ENCODE measurements at regions not wholly inside any gene's neighbourhood (a gene's known extent, or its start where the extent isn't known, plus 50 kb on each side); places are given as distances from the start of the nearest gene placed in this dataset.
"Not testable (repeated sequence)": the region's sequence is repeated elsewhere in the genome, so short reads cannot be mapped to it uniquely, and the experiment has no call there.

DNA sequence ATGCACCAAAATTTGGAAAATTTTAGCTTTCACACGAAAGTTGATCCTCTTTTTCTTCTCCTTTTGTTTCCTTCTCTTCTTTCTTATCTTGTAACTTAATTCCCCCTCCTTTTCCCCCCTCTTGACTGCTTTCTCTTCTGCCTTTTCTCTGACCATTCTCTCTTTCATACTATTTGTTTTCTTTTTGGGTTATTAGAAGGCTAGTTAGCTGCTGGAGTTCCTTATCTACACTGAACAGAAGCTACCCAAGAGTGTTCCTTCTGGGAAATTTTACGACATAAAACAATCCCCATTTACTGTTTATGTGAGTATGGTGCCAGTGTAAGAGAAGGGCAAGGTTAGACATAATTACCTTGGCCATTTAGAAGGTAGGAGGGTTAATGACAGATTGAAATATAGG lies 218.4 kb upstream of the DTNA start:
- DNase-seq, result no peak

DNA sequence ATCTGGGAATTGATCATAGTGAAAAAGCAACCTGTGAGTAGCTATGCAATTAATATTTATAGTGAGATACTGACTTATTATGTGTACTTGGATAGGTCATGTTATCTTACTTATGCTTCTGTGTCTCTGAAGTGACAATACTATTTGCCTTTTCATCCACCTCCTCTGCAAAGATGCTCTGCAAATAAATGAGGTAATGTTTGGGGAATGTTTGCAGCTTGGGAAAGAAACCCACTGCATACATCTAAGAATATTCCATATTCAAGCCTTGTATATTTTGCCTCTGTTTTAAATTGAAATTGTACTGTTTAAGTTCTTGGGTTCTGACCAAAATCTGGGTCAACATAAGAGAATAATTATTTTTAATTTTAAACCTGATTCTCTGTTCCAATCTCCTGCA lies 217.4 kb upstream of the DTNA start:
- DNase-seq, result no peak

DNA sequence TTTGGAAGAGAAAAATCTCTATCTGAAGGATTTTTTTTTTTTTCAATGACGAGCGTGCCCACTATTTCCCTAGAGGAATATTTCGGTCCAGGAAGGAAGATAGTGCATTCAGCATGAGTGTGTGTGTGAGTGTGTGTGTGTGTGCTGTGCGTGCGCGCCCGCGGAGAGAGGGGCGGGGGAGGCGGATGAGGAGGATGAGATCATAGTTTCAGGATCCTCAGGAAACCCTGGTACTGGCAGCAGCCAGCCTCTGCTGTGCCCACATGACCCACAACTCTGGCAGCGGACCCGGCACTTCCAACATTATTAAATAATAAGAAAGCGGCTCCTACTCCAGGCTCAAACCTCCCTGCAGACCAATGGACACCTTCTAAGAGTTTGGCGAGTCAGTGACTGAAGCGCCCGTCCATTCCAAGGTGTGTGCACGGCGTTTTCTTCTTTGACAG lies 217.0 kb upstream of the DTNA start:
- DNase-seq, result peak; percentile 55

DNA sequence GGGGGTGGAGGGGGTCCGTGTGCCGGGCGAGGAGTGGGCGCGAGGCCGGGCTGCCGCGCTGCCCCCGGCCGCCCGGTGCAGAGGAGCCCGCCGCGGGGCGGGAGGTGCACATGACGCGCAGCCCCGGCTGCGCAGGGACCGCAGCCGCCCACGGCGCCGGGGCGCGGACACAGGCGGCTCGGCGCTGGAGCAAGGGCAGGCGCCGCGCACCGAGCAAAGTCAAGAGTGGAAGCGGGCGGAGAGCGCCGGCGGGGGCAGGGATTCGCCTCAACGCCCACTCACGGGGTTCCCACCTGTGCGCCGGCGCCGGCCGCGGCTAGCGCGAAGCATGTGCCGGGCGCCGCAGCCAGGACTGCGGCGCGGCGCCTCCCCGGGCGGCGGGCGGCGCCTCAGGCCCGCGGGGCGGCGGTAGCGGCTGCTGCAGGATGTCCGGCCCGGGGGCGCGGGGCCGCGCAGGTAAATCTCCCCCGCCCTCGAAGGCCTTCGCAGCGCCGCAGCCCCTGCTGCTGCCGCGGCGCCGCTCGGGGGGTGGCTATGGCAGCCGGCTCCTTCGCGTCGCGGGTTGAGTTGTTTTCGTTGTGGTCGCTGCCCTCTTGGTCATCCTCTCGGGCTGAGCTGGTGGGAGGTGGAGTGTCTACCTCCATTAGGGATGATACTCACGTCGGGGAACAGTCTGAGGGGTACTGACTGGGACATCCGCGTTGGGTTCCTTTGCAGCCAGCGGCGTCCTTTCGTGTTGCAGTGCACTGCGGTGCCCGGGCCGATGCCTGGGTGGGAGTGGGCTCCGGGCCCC lies 216.3 kb upstream of the DTNA start:
- peak; percentile 8 for DNase-seq

DNA sequence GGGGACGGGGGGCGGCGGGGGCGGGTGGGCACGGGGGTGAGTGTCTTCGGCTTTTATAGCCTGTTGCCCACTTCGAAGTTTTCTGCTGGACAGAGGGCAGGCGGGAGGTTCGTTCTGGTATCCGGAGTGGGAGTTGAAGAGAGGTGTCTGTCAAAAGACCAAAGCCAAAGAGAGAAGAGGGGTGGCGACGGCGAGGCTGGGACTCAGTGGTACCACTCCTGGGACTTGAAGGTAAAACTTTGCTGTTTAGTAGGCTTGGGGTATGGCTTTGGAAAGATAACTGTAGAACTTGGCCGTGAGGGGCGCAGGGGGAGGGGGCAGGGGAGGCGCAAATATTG lies 215.8 kb upstream of the DTNA start:
- no peak for DNase-seq

DNA sequence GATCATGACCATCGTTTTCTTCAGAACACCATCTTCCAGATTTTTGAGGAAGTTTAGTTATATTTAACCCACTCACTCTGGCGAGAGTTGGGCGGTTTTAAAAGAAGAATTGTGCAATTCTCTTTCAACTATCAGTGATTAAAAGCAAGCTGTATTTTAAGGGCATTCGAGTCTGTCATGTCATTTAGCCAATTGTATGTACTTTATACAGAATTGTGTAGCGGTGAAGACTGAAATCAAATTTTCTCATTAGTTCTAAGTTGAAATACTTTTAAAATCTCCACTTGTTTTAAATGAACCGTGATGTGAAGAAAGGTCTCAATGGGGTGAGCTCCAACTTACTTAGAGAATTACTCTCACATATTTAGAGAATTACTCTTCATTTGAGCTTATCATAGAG lies 214.6 kb upstream of the DTNA start:
- no peak for DNase-seq

DNA sequence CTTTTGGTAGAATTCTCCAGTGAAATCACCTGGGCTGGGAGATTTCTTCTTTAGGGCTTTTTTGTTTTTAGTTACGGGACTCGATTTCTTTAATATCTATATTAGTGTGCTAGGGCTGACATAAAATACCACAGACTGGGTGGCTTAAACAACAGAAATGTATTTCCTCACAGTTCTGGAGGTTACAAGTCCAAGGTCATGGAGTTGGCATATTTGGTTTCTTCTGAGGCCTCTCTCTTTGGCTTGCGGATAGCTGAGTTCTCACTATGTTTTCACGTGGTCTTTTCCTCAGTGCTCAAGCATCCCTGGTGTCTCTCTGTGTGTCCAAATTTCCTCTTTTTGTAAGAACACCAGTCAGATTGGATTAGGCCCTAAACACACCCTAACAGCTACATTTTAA lies 208.5 kb upstream of the DTNA start:
- no peak for DNase-seq

DNA sequence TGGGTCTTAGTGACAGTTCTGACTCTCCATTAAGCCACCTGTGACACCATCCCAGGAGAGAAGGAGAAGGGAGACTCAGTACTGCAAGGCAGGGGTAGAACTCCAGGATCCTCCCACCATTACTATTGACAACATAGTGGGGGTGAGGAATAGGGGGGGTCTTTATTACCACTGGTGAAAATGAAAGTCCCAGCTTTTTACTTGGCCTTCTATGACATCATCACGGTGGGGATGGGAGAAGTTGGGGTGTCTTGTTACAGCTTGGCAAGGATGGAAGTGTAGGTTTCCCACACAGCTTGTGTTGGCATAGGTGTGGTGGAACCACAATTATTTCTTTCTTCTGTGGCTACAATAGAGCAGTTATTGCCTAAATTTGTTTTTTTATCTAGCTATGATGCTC lies 203.9 kb upstream of the DTNA start:
- DNase-seq, result no peak

DNA sequence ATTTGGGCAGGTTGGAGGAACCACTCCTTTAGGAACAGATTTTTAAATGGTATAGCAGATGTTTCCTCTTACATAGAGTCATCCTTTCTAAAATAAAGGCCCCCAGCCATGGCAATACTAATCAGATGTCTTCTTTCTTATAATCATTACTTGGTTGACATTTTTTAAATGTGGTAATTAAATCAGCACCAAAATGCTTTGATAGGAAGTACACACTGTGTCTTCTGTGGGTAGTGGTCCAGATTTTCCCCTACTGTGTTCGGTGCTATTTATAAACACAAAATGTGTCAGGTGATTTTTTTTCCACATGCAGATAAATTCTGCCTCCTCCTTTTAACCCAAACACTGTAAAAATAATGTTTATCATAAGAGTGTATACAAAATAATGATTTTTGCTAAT lies 200.9 kb upstream of the DTNA start:
- no peak for DNase-seq

DNA sequence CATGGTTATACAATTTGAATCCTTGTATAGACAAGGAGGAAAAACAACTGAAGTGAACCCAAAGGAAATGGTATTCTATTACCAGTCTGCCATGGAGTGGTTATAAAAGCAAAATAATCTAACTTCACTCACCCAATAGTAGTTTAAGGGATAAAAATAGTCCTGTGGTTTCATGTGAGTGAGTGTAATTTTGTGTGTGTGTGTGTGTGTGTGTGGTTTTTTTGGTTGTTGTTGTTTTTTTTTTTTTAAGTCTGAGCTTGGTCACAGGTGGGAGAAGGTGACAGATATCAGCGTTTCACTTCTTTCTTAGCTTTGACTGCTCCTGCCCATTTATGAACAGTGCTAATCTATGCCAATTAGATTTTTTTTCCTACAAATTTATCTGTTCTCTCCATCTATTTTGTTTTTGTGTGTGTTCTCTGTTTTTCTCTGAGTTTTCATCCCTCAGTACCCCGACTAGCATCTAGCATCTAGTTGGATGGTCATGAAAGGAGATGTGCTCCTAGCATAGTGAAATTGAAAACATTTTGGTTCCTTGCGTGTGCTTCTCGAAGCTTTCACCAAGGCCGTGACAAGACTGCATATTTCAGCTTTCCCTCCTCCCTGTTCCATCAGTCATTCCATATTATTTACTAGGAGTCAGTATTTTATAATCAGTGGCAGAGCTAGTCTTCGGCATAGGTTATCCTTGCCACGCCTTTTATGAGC lies 200.1 kb upstream of the DTNA start:
- DNase-seq, result no peak

DNA sequence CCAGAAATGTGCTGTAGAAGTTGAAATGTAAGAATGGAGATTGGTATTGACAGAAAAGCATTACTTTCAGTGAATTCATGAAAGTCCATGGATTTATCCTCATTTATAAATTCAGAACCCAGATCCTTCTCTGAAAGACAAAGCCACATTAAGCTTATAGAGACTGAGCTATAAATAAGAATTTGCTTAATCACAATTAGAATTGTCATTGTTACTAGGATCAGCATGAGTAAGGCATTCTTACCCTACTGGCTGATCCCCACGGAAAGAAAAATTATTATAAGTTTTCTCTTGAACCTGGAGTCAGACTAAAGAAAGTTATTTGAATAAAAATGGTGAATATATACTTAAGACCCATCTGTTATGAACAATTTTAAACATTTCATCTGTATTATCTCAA lies 199.2 kb upstream of the DTNA start:
- no peak for DNase-seq

DNA sequence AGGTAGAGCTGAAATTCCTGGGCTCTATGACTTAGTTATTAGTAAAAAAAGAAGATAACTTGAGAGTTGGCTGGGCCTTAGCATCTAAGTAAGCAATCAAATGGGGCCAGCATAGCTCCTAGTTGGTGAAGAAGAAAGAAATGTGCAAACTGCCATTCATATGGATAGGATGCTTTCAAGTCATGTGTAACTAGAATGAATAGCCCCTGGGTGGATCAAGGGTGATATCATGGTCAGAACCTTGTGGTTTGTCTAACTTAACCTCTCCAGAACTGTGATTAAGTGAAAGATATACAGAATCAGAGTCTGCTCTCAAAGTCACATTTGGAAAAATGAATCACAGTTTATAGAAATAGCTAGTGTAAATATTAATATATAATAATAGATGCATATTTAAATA lies 198.7 kb upstream of the DTNA start:
- no peak for DNase-seq

DNA sequence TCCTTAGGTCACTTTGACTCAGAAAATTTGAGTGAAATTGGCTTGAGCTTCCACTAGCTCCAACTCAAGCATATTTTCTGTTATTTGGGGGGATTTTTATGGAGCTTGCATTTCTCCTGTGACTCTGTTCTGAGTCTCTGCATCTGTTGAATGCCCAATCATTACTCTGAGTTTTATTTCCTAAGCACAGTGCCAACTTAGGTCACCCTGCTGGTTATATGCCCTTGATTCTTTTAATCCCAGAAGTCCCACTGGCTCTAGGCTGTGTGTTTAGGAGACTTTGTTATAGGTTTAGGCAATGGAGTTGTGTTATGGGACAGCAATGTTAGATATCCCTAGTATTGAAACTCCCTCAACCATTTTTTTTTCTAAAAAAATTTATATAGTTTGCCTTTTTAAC lies 198.2 kb upstream of the DTNA start:
- no peak for DNase-seq

DNA sequence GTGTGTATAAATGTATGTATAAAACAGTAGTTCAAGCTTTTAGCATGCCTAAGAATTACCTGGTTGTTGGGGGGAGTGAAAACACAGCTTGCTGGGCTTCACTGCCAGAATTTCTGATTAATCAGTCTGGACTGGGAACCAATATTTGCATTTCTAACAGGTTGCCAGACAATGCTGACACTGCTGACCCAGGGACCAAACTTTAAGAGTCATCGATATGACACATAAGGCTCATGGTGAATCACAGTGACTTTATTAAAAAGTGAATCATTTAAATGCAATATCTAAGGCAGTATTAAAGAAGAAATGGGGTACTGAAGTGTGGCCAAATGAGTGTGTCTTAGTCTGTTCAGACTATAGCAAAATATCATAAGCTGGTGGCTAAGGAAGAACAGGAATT lies 195.9 kb upstream of the DTNA start:
- no peak for DNase-seq

DNA sequence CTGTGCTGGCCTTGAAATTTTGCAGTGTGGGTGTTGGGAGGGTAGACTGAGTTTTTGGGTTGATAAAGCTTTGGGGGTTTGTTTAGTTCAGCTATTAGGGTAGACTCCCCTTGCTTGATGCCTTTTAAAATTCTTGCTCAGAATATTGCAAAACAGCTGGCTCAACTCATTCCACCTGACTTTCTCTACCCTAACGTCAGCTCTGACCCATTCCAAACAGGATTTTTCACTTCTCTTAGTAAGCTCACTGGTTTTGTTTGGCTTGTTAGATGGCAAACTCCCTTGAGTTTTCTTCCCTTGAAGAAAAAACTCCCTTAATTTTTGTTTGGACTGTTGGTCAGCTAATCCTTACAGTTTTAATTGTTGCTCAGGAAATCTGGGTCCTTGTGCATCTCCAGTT lies 195.1 kb upstream of the DTNA start:
- DNase-seq, result no peak

DNA sequence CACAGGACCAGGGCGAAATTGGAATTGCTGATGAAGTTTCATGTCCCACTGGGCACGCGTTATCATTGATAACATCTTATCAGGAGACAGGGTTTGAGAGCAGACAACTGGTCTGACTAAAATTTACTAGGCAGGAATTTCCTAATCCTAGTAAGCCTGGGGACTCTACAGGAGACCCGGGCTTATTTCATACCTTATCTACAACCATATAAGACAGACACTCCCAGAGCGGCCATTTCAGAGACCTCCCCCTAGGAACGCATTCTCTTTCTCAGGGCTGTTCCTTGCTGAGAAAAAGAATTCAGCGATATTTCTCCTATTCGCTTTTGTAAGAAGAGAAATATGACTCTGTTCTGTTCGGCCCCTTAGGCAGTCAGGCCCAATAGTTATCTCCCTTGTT lies 193.7 kb upstream of the DTNA start:
- DNase-seq, result not testable (repeated sequence)

DNA sequence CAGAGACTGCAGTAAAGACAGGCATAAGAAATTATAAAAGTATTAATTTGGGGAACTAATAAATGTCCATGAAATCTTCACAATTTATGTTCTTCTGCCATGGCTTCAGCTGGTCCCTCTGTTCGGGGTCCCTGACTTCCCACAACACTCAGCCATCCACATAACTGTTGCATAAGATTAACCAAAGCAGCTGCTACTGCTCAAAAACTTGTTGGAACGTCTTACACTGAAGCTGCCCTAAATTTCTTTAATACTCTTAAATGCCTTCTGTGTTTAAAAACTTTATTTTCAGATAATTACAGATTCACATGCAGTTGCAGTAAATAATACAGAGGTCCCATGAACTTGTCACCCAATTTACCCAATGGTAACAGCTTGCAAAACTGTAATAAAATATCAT lies 193.1 kb upstream of the DTNA start:
- not testable (repeated sequence) for DNase-seq

DNA sequence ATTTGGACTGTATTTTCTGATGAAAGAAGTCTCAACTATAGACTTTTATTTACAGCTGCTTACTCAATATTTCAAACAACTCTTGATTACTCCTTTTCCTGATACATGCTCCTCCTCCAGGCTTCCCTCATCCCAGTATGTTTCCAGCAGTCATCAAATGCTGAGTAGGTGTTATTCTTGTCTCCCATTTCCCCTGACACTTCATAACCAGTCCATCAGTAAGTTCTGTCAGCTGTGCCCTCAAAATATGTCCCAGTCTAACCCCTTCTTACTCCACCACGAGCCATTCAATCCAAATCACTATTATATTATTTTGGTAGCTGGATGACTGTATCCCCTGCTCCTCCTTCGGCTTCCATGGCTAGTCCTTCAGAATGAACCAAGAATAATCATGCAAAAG lies 189.1 kb upstream of the DTNA start:
- no peak for DNase-seq

DNA sequence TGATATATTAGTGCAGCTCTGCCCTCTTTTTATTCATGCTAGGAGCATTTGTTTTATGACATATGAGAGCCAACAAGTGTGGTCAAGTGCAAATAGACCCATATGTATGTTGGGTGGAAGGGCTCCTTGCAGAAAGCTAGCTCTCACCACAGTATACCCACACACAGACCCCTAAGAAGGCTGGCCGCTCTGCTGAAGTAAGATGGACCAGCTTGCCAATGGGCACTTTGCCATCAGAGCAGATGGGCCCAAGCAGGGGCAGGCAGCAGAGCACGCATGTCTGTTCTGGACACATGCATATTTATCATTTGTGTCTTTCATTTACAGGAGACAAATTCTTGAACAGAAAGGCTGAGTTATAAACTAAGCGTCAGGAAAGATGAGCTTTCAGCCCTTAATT lies 187.5 kb upstream of the DTNA start:
- no peak for DNase-seq

DNA sequence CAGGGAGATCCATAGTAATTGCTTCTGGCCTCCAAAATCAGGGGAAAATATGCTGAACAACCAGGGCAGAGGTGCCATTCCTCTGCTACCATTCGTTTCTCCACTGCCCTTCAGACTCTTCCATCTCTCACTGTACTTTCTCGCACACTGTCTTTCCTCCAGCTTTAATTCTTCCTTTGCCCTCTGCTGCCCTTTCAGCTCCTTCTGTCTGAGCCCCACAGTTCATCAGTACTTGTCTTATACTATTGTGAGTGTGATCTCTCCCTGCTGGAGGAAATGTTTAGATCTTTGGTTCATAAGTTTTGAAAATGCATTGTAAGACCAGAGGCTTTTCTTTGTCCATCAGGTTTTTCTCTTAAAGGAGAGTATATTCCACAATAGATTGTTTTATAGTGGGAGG lies 184.9 kb upstream of the DTNA start:
- no peak for DNase-seq

DNA sequence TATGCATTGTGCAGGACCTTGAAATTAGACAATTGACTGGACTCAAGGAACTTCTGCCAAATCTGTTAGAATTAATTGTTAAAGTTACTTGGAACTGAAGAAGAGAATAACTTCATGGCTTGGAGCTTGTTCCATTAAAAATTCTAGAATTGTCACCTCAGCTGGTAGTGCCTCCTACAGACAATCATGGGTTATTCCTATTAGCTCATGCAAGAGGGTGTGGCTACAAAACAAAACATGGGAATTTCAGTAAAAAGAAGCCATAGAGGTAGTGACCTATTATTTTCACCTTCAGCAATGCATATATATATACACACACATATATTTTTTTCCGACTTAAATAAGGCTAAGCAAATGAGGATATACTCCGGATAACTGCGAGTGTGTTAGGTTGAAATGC lies 181.9 kb upstream of the DTNA start:
- no peak for DNase-seq

DNA sequence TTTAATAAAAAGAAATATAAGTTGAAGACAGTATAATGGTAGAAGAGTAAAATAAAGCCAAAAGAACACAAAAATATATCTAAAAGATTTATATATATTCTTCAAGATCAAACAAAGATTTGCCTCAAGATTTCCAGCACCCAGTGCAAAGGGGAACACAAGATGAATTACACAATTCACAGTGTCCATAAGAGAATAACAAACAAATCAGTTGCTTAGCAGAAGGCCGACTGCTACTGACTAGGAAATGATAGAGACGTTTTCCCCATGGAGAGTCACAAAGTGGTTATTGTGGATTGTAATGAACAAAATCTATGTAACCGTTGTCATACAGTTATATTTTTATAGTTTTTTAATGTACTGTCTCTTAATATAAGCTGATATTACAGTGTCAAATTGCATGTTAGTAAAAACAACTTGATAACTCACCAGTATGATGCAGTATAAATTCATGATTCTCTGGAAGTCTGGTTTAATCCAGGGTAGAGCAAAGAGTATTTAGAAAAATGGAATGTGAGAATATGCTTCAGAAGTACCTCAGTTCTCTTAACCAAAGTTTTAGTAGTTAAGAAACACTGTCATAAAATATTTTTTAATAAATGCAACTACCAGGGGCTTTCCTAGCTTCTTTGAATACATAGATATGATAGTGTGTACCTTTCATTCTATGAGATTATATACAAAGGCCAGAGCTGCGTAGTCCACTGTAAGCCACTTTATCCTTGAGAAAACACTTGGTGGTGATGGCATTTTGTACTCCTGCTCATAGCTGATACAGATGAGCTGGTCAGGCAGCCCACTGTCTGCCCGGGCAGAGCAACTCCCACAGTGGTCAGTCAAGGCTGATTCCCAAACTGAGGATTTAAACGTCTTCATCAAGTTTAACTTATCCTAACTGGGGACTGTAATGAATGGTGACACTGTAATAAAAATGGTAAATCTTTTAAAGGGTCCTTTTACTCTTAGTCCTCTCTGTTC lies 180.5 kb upstream of the DTNA start:
- DNase-seq, result no peak

DNA sequence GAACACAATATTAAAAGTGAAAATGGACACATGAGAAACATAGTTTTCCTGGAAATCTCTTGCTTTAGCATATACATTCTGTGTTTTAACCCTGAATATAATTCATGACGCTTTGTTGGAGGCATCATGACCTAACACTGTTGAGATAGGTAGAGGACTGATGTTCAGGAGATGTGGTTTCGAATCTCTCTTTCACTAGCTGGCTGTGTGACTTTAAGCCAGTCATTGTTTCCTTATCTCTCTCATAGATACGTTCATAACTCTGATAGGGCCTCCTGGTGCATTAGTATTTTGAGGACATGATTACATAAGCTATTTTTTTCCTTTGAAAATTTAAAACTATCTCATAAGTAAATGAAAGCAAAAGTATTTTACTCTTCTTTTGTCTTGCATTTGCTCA lies 179.0 kb upstream of the DTNA start:
- DNase-seq, result no peak

DNA sequence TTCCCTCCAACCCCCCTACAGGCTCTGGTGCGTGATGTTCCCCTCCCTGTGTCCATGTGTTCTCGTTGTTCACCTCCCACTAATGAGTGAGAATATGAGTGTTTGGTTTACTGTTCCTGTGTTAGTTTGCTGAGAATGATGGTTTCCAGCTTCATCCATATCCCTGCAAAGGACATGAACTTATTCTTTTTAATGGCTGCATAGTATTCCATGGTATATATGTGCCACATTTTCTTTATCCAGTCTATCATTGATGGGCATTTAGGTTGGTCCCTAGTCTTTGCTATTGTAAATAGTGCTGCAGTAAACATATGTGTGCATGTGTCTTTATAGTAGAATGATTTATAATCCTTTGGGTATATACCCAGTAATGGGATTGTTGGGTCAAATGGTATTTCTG lies 175.5 kb upstream of the DTNA start:
- not testable (repeated sequence) for DNase-seq

Measured in DMS79 (cell line).